ENCODE measurements at regions not wholly inside any gene's neighbourhood (a gene's known extent, or its start where the extent isn't known, plus 50 kb on each side); places are given as distances from the start of the nearest gene placed in this dataset.
"Not testable (repeated sequence)": the region's sequence is repeated elsewhere in the genome, so short reads cannot be mapped to it uniquely, and the experiment has no call there.

DNA sequence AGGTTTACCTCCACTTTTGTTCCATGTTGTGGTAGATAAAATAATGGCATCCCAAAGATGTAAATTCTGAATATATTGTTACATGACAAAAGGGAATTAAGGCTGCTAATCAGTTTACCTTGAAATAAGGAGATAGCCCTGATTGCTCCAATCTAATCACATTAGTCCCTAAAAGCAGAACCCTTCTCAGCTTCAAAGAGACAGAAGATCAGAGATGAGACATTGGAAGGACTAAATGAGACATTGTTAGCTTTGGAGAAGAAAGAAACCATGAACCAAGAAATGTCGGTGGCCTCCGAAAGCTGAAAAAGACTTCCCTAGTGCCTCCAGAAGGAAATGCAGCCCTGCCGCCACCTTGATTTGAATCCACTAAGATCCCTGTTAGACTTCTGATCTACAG lies 82.8 kb upstream of the PARP8 start:
- Histone ChIP-seq H3K27ac (ENCODE audit: low read length) (no peak overlapping the region), H2AFZ (ENCODE audit: low read depth, low read length) (no peak overlapping the region)

DNA sequence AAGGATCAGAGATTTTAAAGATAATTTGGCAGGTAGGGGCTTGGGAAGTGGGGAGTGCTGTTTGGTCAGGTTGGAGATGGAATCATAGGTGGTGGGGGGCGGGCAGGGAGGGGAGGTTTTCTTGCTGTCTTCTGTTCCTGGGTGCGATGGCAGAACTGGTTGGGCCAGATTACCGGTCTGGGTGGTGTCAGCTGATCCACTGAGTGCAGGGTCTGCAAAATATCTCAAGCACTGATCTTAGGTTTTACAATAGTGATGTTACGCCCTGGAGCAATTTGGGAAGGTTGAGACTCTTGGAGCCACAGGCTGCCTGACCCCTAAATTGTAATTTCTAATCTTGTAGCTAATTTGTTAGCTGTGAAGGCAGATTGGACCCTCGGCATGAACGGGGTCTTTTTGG lies 78.0 kb upstream of the PARP8 start:
- not testable (repeated sequence) for H3K27ac ChIP-seq (ENCODE audit: low read length); H3K9me2 ChIP-seq (ENCODE audit: insufficient read depth, low read length); H3K36me3 ChIP-seq (ENCODE audit: insufficient read depth, low read length); H3K79me2 ChIP-seq (replicated peaks; ENCODE audit: insufficient read depth, low read length); H3K4me3 ChIP-seq (ENCODE audit: low read length); H2AFZ ChIP-seq (ENCODE audit: low read depth, low read length); H3K9ac ChIP-seq (ENCODE audit: low read length); H3K9me3 ChIP-seq (ENCODE audit: low read length); H4K20me1 ChIP-seq (ENCODE audit: insufficient read depth); H3K4me2 ChIP-seq (ENCODE audit: low read length); H3K27me3 ChIP-seq (ENCODE audit: insufficient read depth, low read depth, low read length); H3F3A ChIP-seq (ENCODE audit: insufficient read depth, low read length, poor library complexity, severe bottlenecking)

More for the DNA sequence above, 82.8 kb upstream of the PARP8 start:
- no peaks in the 10 kb centered on the region for H3K36me3 ChIP-seq (ENCODE audit: insufficient read depth, low read length)
- H3K27me3 ChIP-seq (ENCODE audit: insufficient read depth, low read depth, low read length), result no peaks in the 10 kb centered on the region
- no peak overlapping the region for H3K9ac ChIP-seq (ENCODE audit: low read length)
- no peaks in the 10 kb centered on the region for H3K79me2 ChIP-seq (replicated peaks; ENCODE audit: insufficient read depth, low read length)
- H3K9me2 ChIP-seq (ENCODE audit: insufficient read depth, low read length), result no peaks in the 10 kb centered on the region
- H3K4me2 ChIP-seq (ENCODE audit: low read length), result no peak overlapping the region
- no peak for TF ChIP-seq POLR2AphosphoS5 (IDR thresholded peaks at IDR 0.05)
- no peak for TF ChIP-seq EP300 (conservative IDR thresholded peaks at IDR 0.05; ENCODE audit: poor library complexity, severe bottlenecking)
- TF ChIP-seq EZH2 (IDR thresholded peaks at IDR 0.05; ENCODE audit: borderline replicate concordance, insufficient read depth, low read length, poor library complexity, severe bottlenecking), result no peak
- TF ChIP-seq RAD21 (conservative IDR thresholded peaks at IDR 0.05), result no peak
- TF ChIP-seq, protein P1, sequence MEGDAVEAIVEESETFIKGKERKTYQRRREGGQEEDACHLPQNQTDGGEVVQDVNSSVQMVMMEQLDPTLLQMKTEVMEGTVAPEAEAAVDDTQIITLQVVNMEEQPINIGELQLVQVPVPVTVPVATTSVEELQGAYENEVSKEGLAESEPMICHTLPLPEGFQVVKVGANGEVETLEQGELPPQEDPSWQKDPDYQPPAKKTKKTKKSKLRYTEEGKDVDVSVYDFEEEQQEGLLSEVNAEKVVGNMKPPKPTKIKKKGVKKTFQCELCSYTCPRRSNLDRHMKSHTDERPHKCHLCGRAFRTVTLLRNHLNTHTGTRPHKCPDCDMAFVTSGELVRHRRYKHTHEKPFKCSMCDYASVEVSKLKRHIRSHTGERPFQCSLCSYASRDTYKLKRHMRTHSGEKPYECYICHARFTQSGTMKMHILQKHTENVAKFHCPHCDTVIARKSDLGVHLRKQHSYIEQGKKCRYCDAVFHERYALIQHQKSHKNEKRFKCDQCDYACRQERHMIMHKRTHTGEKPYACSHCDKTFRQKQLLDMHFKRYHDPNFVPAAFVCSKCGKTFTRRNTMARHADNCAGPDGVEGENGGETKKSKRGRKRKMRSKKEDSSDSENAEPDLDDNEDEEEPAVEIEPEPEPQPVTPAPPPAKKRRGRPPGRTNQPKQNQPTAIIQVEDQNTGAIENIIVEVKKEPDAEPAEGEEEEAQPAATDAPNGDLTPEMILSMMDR (IDR thresholded peaks at IDR 0.05; ENCODE audit: poor library complexity, severe bottlenecking), result no peak
- TF ChIP-seq MXI1 (conservative IDR thresholded peaks at IDR 0.05; ENCODE audit: poor library complexity, severe bottlenecking), result no peak
- TF ChIP-seq, protein P2, sequence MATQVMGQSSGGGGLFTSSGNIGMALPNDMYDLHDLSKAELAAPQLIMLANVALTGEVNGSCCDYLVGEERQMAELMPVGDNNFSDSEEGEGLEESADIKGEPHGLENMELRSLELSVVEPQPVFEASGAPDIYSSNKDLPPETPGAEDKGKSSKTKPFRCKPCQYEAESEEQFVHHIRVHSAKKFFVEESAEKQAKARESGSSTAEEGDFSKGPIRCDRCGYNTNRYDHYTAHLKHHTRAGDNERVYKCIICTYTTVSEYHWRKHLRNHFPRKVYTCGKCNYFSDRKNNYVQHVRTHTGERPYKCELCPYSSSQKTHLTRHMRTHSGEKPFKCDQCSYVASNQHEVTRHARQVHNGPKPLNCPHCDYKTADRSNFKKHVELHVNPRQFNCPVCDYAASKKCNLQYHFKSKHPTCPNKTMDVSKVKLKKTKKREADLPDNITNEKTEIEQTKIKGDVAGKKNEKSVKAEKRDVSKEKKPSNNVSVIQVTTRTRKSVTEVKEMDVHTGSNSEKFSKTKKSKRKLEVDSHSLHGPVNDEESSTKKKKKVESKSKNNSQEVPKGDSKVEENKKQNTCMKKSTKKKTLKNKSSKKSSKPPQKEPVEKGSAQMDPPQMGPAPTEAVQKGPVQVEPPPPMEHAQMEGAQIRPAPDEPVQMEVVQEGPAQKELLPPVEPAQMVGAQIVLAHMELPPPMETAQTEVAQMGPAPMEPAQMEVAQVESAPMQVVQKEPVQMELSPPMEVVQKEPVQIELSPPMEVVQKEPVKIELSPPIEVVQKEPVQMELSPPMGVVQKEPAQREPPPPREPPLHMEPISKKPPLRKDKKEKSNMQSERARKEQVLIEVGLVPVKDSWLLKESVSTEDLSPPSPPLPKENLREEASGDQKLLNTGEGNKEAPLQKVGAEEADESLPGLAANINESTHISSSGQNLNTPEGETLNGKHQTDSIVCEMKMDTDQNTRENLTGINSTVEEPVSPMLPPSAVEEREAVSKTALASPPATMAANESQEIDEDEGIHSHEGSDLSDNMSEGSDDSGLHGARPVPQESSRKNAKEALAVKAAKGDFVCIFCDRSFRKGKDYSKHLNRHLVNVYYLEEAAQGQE (IDR thresholded peaks at IDR 0.05; ENCODE audit: borderline replicate concordance), result no peak
- no peak for TF ChIP-seq TAF1 (IDR thresholded peaks at IDR 0.05; ENCODE audit: low read depth)
- no peaks in the 10 kb centered on the region for H4K20me1 ChIP-seq (ENCODE audit: insufficient read depth)
- no peak overlapping the region for H3K4me3 ChIP-seq (ENCODE audit: low read length)
- no peaks in the 10 kb centered on the region for H3F3A ChIP-seq (ENCODE audit: insufficient read depth, low read length, poor library complexity, severe bottlenecking)
- H3K9me3 ChIP-seq (ENCODE audit: low read length), result no peaks in the 10 kb centered on the region

DNA sequence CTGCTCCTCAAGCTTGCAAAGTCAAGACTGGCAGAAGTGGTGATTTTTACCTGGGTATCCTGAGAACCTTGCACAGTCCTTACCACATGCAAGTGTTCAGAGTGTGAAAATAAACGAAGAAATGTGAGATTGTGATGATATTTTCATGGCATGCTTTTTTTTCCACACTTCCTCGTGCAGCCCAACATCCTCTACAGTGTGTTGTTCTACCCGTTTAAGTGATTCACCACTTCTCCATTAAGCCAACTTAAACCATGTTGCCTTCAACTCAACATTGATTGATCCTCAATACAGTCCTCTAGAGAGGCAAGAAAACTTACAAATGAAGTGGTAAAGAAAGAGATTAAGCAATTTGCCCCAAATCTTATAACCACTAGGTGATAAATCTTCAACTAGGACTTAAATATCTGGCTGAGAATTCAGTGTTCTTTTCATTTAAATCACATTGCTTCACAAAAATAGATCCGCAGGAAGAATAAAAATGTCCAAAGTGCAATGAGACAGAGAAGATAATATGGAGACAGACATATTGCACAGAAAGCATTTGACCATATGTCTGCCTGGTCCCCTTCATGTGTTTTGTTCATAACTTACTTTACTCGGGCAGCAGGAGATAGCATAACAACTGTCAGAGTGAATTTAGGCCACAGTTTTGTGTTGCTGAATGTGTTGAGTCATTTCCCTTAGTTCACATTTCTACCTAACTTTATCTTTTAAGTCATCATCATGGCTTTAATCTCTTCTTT lies 75.8 kb upstream of the PARP8 start:
- not testable (repeated sequence) for H3K9ac ChIP-seq (ENCODE audit: low read length); H3K79me2 ChIP-seq (replicated peaks; ENCODE audit: insufficient read depth, low read length); H3K9me2 ChIP-seq (ENCODE audit: insufficient read depth, low read length); H3K36me3 ChIP-seq (ENCODE audit: insufficient read depth, low read length); H3K9me3 ChIP-seq (ENCODE audit: low read length); H3K4me3 ChIP-seq (ENCODE audit: low read length); H2AFZ ChIP-seq (ENCODE audit: low read depth, low read length); H3K27me3 ChIP-seq (ENCODE audit: insufficient read depth, low read depth, low read length); H3F3A ChIP-seq (ENCODE audit: insufficient read depth, low read length, poor library complexity, severe bottlenecking); H4K20me1 ChIP-seq (ENCODE audit: insufficient read depth); H3K27ac ChIP-seq (ENCODE audit: low read length); H3K4me2 ChIP-seq (ENCODE audit: low read length)

DNA sequence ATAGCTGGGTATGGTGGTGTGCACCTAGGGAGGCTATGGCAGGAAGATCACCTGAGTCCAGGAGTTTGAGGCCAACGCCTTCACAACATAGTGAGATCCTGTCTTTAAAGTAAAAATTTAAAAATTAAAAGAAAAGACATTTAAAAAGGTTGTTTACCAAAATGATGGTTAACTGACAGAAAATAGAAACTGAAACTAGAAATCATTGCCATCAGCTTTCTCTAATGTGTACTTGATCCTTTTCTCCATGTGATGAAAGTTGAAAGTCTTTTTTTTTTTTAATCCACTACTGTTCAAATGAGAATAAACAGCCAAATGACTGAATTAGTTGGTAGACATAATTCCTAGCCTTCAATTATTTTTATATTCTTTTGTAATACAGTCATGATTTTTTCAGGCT lies 75.1 kb upstream of the PARP8 start:
- H3K9ac ChIP-seq (ENCODE audit: low read length); H3K4me2 ChIP-seq (ENCODE audit: low read length): not testable (repeated sequence)

More for the DNA sequence above, 75.1 kb upstream of the PARP8 start:
- not testable (repeated sequence) for H3K27ac ChIP-seq (ENCODE audit: low read length); H3F3A ChIP-seq (ENCODE audit: insufficient read depth, low read length, poor library complexity, severe bottlenecking); H3K9me3 ChIP-seq (ENCODE audit: low read length); H2AFZ ChIP-seq (ENCODE audit: low read depth, low read length); H4K20me1 ChIP-seq (ENCODE audit: insufficient read depth); H3K79me2 ChIP-seq (replicated peaks; ENCODE audit: insufficient read depth, low read length); H3K4me3 ChIP-seq (ENCODE audit: low read length); H3K27me3 ChIP-seq (ENCODE audit: insufficient read depth, low read depth, low read length); H3K9me2 ChIP-seq (ENCODE audit: insufficient read depth, low read length); H3K36me3 ChIP-seq (ENCODE audit: insufficient read depth, low read length)

All from neural cell (in vitro differentiated cells).